HG03108 (cell line): ENCODE measurements at regions not wholly inside any gene's neighbourhood (a gene's known extent, or its start where the extent isn't known, plus 50 kb on each side); places are given as distances from the start of the nearest gene placed in this dataset.
"Not testable (repeated sequence)": the region's sequence is repeated elsewhere in the genome, so short reads cannot be mapped to it uniquely, and the experiment has no call there.

Experiments used
- ATAC-seq: cut with Tn5 transposase; IDR thresholded peaks from one replicate; pipeline ENCODE4 v1.9.1; 2021; ENCODE audit warnings: moderate library complexity; ENCODE audit not compliant: unreplicated experiment

DNA sequence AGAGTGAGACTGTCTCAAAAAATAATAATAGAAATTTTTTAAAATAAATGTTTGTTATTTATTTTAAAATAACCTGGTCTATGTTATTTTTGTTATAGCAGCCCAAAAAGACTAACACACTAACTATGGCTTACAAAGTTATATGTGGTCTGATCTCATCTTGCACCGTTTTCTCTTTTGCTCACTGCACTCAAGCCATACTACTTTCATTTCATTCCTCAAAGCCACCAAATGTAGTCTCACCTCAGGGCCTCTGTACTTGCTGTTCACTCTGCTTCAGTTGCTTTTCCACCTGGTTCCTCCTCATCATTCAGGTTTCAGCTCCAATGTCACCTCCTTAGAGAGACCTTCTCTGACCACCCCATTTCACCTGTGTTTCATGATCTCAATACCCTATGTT is 55.2 kb upstream of the MDM1 start:
- no peak for ATAC-seq

DNA sequence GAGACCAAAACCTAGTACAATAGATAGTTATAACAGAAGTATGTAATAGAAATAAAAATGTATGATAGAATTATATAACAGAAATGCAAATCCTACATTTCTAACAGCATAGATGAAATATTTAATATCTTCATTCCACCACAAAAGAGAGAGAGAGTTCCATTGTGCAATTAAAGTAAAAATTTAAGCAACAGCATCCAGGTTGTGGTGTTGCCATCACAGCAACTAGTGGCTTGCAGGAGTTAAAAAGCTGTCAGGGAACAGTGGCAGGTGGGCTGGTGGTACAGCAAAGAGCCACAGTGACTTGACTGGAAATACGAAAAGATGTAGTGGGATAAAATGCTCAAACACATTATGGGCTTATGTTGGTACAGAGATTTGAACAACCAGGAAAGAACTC is 57.1 kb upstream of the MDM1 start:
- no peak for ATAC-seq

DNA sequence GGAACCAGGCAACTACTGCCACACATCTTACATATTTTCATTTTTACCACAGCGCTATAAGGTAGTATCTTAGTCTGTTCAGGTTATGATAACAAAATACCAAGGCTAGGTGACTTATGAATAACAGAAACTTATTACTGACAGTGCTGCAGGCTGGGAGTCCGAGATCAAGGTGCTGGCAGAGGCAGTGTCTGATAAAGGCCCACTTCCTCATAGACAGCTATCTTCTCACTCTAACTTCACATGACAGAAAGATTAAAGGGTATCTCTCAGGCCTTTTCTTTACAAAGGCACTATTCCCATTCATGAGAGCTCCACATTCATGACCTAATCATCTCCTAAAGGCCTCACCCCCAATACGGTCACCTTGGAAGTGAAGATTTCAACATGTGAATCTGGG is 59.8 kb upstream of the MDM1 start:
- no peak for ATAC-seq

DNA sequence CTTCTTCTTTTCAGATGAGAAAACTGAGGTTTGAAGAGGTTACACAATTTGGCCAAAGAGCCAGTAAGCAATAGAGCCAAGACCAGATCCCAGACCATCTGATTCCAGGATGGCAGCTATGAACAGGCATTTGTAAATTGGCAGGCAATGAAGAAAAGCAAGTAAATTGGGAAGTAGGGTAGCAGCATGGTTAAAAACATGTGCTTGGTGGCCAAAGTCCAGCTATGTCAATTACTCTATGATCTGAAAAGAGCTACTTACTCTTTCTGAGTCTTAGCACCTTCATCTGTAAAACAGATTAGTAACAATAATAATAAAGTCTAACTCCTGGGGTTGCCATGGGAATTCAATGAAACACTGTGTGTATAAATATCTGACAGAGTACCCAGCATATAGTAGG is 60.2 kb upstream of the MDM1 start:
- ATAC-seq = no peak

DNA sequence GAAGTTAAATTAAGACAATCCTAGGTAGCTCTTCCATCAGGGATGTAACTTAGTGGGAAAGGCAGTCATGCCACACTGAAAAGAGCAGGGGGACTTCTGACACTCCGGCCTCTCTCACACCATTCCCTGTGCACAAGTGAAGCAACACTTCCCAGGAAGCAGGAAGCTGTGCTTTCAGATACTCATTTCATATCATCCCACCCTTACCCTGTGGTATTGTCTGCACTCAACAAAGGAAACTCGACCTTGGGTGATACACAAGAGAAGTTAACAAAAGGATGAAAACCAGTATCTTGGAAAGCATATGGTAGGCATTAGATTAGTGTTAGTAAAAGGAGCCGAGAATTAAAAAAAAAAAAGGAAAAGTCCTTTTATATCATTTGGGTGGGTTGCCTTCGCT is 61.3 kb upstream of the MDM1 start:
- ATAC-seq = no peak

DNA sequence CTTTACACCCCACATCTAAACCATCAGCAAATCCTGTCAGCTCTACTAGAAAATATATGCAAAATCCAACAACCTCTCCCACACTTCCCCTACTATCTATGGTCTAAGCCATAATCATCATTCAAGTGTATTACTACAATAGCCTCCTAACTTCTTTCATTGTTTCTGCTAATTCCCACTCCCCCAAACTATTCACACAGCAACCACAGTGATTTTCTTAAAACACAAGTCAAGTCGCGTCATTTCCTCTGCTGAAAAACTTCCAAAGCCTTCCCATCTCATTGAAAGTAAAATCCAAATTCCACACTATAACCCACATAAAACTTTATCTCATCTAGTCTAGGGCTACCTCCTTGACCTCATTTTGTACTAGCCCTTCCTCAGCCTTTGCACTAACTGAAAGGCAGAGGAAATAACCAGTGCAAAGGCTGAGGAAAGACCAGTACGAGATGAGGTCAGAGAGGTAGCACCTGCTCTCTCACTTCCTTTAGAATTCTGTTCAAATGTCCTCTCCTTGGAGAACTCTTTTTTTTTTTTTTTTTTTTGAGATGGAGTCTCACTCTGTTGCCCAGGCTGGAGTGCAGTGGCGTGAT is 65.5 kb upstream of the MDM1 start:
- ATAC-seq = no peak

DNA sequence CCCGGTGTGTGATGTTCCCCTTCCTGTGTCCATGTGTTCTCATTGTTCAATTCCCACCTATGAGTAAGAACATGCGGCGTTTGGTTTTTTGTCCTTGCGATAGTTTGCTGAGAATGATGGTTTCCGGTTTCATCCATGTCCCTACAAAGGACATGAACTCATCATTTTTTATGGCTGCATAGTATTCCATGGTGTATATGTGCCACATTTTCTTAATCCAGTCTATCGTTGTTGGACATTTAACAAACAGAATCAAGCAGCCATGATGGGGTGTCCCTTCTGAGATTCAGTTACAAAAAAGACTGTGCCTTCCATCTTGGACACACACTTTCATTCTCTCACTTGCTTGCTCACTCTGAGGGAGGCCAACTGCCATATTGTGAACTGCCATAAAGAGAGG is 66.5 kb upstream of the MDM1 start:
- ATAC-seq = not testable (repeated sequence)

DNA sequence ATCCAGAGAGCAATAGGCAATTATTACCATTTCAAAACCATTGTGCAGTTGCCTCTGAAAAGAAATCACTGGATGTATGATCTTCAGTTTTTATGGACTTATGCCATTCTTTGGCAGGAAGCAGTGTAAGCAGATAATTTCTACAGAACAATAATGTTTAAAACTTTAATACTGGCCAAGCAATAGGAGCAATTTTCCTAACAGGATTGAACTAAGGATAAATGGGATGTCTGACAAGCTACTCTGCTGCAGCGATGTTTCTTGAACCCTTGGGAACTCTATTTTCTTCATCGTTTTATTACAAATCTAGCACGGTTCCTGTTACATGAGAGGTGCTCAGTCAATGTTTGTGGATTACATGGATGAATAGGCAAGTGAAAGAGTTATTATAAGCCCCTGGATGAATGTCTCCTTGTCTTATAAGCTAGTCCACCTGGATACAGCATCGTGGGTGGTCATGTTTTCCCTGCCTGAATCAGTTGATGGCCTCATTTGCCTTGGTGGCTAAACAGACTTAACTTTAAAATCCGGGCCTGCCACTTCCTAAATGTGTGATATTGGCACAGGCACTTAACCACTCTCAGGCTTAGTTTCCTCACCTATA is 68.2 kb upstream of the MDM1 start:
- no peak for ATAC-seq

DNA sequence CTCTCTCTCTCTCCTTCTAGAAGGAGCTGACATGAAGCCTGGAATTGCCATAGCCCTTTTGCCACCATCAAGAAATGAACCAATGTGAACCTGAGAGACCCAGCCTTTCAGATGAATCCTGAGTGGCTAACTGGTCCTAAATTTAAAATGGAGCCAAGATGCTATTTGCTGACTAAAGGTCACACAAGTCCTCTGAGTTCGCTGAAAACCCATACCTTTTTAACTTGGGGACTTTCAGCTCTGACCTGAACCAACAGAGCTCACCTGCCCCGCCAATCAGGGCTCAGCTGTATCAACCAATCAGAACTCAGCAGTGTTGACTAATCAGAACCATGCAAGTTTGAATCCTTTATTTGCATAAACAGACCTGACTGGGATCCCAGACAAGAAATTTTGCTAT is 70.3 kb upstream of the MDM1 start:
- no peak for ATAC-seq

DNA sequence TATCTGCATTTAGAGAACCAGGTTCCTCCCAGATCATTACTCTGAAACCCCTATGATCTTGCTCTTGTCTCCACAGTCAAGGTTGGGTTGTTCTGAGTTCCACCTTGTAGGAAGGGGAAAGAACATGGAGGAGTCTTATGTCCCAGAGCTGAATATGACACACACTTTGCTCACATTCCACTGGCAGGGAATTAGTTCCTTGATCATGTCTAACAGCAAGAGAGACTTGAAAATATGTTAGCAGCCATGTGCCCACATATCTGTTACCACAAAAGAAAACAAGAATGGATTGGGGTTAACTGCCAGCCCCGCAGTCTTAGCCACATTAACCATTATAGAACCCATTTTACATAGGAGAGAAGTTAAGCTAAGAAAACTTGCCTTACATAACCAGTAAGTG is 71.1 kb upstream of the MDM1 start:
- no peak for ATAC-seq

DNA sequence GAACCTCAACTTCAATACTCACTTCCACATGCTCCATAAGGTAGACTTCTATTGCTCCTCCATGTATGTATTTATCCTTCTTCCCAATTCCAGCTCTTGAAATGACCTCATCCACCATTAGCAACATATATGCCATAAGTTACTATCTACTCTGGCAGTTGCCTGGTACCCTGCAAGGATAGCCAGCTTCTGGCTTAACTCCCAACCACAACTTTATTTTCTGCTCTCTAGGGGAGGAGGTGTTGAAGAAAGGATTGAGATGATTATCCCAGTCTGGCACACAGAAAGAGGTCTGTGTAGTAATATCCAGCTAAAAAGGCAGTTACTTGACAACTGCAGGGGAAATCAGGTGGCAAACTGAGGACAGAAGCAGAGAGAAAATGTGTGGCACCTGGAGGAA is 71.5 kb upstream of the MDM1 start:
- ATAC-seq = no peak

DNA sequence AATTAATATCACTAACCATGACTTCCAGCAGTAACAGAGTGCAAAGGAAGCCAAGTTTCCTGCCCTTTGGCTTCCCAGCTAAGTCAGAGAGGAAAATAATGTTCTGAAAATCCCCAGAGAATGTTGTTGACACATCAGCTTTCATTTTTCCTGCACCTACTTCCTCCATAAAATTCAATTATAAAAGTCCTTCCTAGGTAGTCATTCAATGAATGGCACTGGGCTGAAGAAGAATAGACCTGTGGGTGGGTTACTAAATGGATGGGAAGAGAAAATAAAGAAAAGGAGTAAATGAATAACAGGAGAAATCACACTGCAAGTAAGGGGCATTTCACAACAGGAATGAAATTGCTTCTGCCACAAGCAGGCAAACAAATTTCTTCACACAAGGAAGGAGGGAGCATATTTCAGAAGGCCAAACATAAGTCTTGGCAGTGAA is 73.2 kb upstream of the MDM1 start:
- no peak for ATAC-seq

DNA sequence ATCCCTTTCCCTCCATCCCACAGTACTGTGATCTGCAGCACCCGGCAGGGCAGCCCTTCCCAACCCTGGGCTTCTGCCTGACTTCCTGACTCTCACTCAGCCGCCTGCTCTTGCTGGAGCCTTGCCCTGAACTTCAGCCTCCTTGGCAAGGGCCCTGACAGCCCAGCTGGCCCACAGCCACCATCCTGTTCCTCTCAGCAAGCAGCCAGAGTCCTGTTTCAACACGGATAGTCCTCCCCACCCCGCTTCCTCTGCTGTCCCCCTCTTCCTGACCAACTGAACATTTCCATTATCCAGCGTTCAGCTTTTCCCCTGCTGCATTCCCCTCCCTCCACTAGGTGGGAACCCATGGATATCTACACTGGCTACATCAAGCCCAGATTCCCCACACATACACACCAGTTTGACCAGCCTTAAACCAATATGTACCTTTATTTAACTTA is 74.0 kb upstream of the MDM1 start:
- no peak for ATAC-seq

DNA sequence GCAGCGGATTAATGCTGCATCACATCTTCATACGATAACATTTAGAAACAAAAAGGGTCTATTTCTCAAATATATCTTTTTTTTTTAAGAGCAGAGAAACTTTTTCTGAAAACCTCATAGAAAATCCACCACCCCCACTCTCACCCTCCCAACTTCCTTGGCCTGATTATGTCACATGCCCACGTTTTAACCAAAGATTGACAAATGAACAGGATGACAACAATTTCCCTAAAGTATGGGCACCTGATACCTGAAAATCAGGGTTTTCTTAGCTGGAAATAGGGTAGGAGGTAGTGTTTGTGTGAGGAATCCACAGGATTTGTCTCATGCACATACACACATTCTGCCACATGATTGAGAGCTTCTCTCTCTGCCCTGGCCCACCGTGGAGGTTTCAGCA is 74.7 kb upstream of the MDM1 start:
- ATAC-seq = no peak

DNA sequence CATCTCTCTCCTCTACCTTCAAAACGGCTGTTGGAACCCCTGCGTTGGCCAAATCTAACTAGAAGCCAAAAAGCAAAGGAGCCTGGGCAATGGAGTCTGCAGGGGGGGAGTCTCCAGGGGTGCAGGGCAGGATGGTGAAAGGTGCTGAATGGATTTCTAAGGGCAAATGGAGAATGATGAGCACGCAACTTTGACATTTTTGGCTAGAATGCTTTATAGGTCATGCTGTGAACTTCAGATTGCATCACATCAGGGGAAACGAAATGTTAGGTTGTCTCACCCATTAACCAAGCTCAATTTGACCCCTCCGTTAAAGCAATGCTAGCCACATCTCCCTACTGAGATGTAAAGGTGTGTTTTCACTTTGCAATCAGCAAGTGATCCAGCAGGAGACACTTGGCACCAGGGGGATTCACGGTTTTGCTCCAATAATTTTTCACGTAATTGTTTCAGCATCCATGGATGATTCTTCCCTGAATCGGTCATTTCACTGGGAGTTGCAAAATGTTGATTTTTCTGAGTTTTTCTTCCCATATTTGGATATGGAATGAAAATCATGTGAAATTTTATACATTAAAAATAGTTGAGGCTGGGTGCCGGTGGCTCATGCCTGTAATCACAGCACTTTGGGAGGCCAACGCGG is 78.0 kb upstream of the MDM1 start:
- no peak for ATAC-seq

DNA sequence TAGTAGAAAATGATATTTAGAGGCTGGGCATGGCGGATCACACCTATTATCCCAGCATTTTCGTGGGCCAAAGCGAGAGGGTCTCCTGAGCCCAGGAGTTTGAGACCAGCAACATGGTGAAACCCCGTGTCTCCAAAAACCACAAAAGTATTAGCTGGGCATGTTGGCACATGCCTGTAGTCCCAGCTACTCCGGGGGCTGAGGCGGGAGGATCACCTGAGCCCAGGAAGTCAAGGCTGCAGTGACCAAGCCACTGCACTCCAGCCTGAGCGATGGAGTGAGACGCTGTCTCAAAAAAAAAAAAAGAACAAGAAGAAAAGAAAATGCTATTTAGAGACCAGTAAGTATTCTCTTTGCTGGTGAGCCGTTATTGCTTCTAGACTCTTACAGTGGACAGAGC is 79.2 kb upstream of the MDM1 start:
- ATAC-seq = no peak

DNA sequence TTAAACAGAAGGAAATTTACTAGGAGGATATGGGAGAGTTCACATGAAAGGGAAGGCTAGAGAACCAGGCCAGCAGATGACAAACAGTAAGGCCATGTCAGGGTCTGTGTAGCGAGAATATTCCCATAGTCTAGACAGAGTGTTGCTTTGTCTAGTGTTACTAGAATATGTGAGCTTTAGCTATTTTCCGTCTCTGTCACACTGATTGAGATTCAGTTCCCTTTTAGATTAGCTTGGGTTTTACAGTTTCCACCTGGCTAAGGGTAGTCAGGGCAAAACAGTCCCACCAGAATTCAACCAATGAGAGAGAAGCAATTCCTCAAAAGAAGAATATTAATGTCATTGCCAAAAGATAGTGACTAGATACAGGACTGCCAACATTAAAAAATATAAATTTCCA is 82.8 kb upstream of the MDM1 start:
- ATAC-seq = no peak

DNA sequence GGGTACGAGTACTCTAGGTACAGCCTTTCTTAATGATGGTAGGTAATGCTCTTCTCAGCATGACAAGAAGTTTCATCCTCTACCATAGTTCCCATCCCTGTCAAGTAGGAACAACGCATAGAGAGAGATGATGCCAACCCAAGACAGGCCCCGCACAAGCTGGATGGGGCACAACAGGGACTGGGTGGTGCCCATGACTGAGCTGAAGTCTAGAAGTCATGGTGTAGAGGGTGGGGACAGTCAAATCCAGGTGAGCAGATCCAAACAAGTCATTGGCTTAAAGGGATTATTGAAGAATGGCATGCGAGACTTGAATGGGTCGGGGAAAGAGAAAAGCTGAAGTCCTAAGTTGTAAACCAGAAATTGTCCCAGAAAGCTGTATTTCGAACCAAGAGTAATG is 84.2 kb upstream of the MDM1 start:
- no peak for ATAC-seq

DNA sequence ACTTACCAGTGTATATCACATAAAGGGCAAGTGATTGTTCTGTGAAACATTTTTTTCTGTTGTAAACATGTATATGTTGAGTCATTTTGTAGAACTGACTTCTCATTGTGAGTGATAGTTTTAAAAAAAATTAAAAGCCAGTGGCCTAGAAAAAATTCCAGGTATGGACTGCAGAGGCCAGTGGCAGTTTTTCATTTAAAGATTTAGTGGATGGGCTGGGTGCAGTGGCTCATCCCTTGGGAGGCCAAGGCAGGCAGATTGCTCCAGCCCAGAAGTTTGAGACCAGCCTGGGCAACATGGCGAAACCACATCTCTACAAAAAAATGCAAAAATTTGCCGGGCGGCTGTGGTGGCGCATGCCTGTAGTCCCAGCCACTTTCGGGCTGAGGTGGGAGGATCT is 84.7 kb upstream of the MDM1 start:
- ATAC-seq = no peak

DNA sequence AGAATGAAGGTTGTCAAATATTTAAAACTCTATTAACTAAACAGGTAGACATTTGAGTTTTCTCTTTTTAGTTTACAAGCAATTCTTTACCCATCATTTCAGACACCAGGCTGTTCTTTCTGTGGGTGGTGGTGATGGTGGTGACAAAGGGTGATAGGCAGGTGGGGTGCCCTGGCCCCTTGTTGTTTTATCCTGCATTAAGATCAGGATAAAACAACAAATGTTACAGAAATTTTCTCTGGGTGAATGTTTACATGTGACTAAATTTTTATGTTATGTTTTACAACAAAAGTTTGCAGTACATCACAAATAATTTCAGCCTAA is 85.9 kb upstream of the MDM1 start:
- no peak for ATAC-seq

DNA sequence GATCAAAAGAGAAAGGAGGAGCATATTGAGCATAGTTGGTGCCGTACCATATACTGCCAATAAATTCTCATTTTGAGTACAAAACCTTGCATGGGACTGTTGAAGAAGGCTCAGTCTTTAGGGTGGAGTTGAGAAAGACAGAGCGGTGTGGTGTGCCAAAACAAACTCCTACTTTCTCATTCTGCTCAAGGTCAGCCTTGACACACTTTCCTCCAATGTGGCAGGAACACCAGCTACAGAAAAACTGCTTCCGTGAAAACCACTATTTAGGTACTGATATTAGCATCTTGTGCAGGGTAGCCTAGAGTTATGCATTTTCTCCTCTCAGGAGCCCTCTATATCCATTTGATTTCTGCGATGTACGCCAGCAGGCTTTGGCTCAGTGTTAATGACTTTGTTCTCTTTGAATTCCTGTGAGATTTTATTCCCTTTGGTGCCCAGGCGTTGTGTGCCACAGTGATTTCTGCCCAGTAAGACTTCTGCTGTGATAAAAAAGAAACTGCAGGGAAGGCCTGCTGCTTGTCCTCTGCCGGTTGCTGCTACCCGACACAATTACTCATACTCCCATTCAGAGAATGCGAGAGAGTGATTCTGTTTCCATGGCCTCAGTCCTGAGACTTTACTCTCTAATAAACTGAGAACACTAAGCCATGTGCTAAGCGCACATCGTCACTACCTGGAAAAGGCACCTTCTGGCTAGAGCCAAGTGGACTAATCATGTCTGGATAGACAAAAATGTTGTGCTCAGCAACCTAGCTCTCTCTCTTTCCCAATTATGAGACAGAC is 88.3 kb upstream of the MDM1 start:
- ATAC-seq = no peak

DNA sequence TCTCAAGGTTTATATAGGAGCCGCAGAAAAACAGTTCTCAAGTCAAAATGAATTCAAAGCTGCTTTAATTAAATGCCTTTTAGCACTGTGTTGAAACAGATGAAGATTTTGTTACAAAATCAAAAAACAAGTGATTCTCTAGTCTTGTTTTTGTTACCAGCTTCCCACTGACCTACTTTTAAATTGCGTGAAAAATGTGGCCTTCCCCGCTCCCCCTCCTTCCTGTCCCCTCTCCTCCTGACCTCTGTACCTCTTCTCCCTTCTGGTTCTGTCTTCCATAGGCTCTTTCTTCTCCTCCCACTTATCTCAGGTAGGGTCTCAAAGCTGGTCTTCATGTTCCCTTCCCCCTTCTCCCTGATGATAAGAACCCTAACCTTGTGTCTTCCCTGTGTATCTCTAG is 90.0 kb upstream of the MDM1 start:
- no peak for ATAC-seq
